Amygdala (tissue), 56 donors: ENCODE measurements at regions not wholly inside any gene's neighbourhood (a gene's known extent, or its start where the extent isn't known, plus 50 kb on each side); places are given as distances from the start of the nearest gene placed in this dataset.
"Not testable (repeated sequence)": the region's sequence is repeated elsewhere in the genome, so short reads cannot be mapped to it uniquely, and the experiment has no call there.

Experiments used
- DNase-seq, 56 donors: peaks; one replicate each; lab custom pipeline; 2025; lab: John Stamatoyannopoulos, UW

- no peak for DNase-seq
Observed at GRCh38 chr1:228937351-228937750, 202.1 kb downstream of the RHOU start.

- DNase-seq, result peak in 11 of 56 donors; percentile 20 to 51 (median 34)
Observed at GRCh38 chr1:228937851-228938536, 202.7 kb downstream of the RHOU start.

GRCh38 chr1:228938537-228938901, 203.2 kb downstream of the RHOU start:
- peak in 2 of 56 donors; percentile 23 to 28 for DNase-seq

DNA sequence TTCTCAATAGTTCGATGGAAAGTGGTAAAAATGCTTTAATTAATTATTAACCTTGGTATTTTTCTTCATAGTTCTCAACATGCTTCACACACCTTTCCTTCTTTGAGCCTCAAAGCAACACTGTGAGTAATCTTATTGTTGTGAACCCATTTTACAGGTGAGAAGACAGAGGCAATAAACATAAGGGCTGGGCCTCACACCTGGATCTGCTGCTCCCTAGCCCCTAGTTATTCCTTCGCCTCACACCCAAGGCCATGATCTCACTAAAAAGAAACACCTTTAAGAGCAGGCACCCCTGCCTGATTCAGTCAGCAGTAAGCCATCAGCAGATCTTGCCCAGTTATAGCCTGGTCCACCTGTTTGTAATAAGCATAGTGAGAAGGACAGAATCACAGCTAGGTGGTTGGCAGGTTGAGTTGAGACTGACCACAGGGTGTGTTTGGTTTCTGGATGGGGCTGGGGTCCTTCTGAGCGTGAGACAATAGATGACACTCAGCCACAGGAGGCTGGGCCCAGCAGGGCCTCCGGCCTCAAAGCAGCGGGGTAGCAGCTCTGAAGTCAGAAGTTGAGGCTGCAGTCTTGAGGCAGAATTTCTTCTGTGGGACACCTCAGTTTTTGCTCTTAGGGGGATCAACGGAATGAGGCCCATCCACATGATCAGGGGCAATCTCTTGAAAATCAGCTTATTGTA, 203.9 kb downstream of the RHOU start:
- no peak for DNase-seq

DNA sequence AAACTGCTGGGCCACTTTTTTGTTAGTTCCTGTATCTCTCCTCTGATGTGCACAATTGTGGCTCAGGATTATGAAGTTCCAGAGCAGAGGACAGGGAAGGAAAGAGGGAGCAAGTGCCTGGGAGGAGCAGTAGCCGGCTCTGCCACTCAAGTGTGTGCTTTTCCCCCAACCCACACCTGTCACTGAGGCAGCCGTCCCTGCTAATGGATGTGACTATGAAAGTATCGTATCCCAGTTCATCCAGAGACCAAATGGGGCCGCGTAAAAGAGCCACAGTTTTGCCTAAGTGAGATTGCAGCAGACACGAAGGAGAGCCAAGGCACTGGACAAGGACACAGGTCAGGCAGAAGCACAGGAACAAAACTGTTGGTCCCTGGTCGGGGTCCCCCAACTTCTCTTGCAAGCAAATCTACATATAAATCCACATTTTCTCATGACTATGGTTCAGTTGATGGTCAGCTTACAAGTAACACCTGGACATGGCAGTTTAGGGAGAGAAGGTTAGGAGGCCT, 204.7 kb downstream of the RHOU start:
- DNase-seq, result no peak

DNA sequence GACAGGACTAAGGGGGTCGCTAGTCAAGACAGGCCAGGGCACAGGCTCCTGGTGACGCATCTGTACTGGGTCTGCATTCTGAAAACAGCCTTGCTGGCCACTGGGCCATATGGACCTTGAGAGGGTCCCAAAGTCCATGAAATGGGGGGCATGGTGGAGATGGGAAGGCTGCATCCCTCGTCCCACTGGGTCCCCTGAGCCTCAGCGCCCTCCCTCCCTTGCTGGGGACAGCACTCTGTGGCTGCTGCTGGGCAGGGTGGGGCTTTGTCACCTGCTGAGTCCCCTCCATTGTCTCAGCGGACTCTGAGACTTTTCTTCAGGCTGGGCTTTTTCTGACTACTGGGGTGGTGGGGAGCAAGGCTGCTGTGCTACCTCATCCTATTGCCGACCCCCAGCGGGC, 205.2 kb downstream of the RHOU start:
- DNase-seq, result no peak

- DNase-seq, result no peak
Observed at GRCh38 chr1:228940926-228941325, 205.6 kb downstream of the RHOU start.

GRCh38 chr1:228941666-228942065, 206.4 kb downstream of the RHOU start:
- no peak for DNase-seq

DNA sequence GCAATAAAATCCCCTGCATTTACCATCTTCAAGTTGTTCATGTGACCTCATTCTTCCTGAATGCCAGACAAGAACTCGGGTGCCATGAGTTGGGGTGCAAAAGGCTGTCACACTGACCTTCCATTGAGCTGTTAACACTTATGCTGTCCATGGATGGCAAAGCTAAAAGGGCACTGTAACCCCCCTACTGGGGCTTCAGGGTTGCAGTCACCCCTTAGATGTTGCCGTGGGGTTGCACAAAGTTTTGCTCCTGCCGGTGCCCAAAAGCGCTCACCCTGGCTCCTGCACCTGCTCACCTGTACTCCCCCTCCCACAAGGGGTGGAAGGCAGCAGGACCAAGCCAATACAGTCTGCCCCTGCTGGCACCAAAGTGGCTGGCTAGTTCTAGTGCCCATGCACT, 208.2 kb downstream of the RHOU start:
- DNase-seq, result no peak

DNA sequence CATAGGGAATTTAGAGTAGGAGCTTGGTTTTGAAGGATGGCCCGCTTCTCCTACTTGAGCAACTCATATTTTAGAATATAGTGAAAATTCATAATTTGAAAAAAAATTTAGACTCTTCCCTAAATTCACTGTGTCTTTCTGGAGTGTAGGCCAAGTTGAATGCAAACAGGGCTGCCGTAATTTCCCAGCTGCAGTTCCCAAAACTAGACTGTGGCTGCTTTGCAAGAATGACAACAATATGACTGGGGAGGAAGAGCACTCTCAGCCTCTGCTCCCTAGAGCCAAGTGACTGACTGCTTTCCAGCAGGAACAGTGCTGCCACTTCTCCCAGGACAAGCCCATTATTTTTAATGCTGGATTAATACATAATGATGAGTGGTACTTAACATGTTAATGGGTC, 209.0 kb downstream of the RHOU start:
- peak in 1 of 56 donors; percentile 29 for DNase-seq

DNA sequence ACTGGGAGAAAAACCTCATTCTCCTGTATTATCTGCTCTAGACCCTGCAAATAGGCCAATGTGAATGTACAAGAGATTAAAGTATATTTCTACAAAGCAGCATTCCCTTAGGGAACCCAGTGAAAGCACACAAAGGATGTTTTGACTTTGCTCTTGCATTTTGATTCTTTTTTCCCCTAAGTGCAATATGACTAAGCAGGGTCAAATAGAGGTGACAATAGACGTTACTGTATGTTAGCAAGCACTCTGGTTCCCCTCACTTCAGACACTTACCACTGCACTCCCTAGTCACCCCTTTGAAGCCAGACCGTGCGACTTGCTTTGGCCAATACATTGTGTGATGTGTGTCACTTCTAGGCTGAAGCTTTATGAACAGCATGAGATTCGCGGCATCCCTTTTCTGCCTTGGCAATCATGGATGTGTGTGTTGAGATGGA, 209.7 kb downstream of the RHOU start:
- DNase-seq, result no peak

DNA sequence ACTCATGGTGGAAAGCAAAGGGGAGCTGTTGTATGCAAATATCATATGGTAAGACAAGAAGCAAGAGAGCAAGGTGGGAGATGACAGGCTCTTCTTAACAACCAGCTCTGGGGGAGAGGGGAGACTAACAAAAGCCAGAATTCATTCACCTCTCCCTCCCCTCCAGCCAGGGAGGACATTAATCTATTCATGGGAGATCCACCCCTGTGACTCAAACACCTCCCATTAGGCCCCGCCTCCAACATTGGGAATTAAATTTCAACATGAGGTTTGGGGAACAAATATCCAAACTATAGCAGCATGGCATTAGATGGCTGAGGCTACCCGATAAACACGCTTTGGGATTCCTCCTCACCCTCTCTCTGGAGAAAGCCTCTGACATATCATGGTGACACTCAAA, 210.6 kb downstream of the RHOU start:
- DNase-seq, result no peak

- not testable (repeated sequence) for DNase-seq
Observed at GRCh38 chr1:228949617-228950016, 214.3 kb downstream of the RHOU start.

DNA sequence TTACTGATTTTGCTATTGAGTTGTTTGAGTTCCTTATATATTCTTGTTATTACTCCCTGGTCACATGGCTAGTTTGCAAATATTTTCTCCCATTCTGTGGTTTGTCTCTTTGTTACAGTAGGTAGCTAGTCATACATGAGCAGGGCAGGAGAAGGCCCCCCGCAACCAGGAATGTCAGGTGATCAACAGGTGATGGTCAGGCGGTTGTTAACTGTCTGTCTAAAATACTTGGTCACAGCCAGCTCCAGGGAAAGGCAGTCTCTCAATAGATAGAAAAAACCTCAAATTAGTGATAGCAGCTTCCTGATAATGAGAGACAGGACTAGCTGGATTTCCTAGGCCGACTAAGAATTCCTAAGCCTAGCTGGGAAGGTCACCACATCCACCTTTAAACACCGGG, 217.9 kb downstream of the RHOU start:
- DNase-seq, result no peak

DNA sequence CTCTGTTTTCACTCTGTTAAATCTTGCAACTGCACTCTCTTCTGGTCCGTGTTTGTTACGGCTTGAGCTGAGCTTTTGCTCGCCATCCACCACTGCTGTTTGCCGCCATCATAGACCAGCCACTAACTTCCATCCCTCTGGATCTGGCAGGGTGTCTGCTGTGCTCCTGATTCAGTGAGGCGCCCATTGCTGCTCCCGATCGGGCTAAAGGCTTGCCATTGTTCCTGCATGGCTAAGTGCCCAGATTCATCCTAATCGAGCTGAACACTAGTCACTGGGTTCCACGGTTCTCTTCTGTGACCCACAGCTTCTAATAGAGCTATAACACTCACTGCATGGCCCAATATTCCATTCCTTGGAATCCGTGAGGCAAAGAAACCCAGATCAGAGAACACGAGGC, 218.5 kb downstream of the RHOU start:
- peak in 50 of 56 donors; percentile 11 to 89 (median 60) for DNase-seq

GRCh38 chr1:228955691-228956090, 220.4 kb downstream of the RHOU start:
- DNase-seq, result no peak

DNA sequence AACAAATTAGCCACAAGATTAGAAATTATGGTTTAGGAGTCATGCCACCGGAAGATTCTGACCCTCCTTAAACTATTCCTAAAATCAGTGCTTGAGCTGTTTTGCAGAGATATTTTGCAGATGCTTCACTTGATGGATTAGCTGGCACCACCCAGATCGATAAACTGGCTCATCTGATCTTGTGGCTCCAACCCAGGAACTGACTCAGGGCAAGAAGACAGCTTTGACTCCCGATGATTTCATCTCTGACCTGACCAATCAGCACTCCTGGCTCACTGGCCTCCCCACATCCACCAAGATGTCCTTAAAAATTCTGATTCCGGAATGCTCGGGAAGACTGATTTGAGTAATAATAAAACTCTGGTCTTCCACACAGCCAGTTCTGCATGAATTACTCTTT, 221.6 kb downstream of the RHOU start:
- DNase-seq, result no peak

DNA sequence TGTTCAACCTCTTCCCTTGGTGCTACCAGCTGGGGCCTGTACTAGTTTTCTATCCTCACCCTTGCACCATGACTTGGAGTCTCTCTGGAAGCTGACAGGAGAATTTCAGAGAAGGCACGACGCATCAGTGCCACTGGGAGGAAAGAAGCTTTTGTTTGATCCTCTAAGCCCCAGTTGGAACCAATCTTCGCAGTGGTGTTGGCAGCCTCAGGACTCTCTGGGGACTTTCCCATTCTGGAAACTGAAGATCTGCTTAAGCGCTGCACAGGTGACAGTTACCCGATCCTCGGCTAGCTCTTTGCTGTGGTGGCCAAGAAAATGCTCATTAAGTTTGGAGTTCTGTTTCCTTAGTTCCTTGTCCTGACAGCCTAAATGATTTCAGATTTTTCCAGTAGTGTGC, 222.3 kb downstream of the RHOU start:
- DNase-seq, result no peak

- no peak for DNase-seq
Observed at GRCh38 chr1:228958121-228958520, 222.8 kb downstream of the RHOU start.

DNA sequence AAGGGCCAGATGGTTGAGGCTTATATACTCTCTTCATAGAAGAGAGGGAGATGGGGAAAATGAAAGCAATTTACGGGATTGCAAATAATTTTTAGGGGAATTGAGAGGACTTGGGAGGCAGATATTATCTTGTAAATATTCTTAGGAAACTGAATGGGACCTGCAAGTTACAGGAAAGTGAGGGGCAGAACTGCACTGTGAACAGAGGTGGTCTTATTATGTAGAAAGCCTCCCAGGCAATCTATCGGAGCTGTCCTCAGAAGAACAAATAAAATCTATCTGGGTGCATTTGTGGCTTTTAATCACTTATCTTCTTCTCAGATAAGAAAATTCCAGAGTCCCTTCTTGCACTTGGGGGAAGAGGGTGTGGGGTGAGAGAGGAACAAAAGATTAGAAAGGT, 223.5 kb downstream of the RHOU start:
- no peak for DNase-seq

DNA sequence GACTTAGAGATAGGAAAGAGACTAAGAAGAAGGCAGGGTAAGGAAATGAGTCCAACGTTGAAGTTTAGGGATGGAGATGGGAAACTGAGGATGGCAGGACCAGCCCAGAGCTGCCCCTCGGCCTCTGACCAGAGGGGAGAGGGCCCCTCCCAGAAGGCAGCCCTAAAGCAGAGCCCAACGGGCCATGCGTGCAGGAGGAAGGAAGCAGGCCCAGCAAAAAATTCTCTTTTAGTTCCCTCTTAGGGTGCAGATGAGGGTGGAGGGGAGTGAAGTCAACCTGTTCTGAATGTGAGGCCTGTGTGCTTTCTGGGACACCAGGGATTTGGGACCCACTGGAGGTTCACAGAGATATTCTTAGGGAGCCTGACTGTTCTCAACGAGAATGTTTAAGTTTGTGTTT, 225.4 kb downstream of the RHOU start:
- DNase-seq, result no peak

DNA sequence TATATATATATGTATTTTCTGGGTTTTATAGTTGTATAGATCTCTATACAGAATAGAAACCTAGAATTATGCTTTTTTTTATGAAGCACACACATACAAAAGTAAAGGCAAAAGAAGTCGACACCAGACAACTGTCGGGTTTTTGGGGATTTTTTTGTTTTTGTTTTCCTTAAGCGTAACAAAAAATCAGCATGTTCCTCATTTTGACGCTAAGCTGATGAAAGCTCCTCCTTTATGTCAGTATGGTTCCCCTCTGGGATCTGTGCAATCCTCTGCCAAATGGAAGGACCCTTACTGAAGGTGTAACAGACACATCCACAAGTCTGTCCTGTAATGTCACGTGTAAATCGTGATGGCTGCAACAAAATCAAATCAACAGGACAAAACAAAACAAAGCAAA, 226.2 kb downstream of the RHOU start:
- DNase-seq, result no peak
